CD4-positive, alpha-beta T cell treated with Interferon gamma for 1 hour (primary cell): ENCODE measurements at regions not wholly inside any gene's neighbourhood (a gene's known extent, or its start where the extent isn't known, plus 50 kb on each side); places are given as distances from the start of the nearest gene placed in this dataset.
A peak's percentile ranks its signal among the peaks of the same experiment; 100 is the strongest.

Experiments
- DNase-seq: peaks from one replicate; pipeline ENCODE4 v3.0.0-alpha.2; 2020

DNA sequence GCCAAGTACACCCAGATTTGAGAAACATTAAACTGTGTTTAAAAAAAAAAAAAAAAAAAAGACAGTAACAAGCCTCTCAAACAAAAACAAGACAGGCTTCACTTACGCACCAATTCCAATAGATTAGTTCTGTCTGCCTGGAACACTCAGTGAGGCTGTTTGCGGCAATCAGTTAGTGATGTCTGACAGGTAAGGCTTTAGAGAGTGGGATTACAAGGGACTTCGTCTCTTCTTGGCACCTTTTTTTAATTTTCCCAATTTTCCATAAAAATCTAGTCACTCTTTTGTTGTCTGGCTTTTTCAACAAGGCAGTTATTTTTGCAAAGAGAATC, 79.6 kb downstream of the NCOR2 start:
- no peak for DNase-seq

DNA sequence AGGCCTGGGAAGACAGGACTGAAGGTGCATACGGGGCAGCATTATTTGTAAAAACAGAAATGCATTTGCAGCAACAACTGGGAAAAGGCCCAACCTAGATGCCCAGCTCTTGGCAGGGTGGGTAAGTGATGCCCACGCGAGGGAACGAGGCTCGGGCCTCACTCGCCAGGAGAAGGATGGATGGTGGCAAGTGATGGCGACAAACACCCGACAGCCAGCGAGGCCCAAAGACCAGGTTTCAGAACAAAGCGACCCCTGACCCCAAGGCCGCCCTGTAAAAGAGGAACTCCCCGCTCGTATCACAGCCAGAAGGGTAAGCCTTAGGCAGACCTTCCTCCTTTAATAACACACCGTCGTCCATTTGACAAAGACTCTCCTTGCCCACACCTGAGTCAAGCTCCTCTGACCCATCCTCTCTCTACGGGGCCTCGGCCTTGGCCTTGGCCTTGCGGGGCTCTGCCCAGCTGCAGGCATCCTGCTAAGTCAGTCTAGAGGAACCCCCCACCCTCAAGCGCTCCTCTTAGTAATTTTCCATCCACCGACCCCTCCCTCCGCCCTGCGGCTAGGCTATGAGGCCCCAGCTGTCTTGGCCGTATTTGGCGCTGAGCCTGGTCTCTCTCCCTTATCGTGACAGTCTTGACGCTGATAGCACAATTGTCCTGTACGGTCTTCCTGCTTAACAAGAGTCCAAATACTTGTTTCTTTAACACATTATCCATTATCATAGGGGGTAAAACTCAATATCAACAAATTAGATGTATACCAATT, 80.2 kb downstream of the NCOR2 start:
- DNase-seq = no peak

DNA sequence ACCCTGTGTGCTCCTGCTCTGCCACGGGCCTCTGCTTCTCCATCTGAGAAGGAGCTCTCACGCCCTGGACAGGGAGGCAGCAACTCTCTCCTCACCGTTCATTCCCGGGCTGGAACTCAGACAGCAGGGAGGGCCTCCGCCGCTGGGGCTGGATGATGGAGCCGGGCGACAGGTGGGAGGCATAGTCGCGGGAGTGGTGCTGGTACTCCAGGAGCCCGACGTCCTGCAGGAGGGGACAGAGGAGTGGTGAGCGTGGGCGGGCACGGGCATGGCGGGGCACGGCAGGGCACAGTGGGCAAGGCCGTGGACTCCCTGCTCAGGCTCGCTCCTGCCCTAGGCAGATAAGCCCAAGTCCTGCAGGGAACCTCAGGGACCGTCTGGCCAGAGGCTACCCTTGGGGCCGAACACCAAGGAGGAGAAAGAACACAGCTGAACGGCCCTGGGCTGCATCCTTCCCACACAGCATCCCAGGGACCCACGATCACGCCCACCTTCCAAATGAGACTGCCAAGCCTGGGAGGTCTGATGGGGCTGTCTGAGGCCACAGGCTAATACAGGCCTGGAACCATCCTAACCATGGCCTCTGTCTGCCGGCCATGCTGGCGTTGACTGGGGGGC, 81.0 kb downstream of the NCOR2 start:
- no peak for DNase-seq

DNA sequence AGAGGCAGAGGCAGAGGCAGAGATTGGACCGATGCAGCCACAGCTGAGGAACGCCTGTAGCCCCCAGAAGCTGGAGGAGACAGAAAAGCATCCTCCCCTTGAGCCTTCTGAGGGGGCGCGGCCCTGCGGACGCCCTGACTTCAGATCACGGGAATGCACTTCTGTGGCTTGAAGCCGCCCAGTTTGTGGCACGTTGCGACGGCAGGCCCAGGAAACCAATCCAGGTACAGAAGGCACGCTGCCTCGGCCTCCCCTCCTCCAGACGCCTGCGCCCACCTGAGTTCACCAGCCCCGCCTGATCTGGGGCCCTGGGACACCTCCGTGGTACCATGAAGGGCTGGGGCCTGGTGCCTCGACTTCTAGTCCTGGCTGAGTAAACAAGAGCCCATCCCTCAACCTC, 82.0 kb downstream of the NCOR2 start:
- no peak for DNase-seq

DNA sequence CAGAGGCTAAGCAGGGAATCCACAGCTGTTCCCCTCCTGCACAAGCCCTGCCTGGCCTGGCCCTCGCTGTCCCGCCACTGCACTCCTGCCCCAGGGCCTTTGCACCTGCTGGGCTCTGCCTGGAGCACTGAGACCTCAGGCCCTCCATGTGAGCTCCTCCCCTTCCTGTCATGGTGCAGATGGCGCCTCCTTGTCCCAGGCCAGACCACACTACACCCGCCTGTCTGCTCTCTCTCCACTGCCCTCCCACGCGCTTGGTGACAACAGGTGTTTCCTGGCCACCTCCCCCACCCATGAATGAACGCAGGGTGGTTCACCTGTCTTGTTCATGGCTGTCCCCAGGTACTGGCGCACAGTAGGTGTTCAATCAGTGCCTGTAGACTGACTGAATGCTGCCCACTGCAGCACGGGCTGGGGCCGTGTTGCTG, 82.9 kb downstream of the NCOR2 start:
- DNase-seq = peak; percentile 17

DNA sequence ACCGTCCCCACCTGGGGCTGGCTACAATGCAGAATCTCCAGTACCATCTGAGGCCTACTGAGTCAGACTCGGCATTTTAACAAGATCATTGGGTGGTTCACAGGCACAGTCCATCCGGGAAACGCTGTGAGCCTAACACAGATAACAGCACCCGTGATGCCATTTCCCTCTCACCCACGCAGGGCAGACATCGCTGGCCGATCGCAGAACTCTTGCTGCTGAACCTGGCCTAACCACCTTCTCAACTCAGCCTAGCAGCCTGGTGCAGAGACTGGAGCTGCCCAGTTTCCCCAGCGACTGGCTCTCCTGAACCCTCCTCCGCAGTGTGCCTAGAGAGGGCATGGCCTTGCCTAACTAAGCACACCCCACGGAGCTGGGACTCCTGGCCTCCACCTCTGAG, 83.3 kb downstream of the NCOR2 start:
- DNase-seq = no peak

DNA sequence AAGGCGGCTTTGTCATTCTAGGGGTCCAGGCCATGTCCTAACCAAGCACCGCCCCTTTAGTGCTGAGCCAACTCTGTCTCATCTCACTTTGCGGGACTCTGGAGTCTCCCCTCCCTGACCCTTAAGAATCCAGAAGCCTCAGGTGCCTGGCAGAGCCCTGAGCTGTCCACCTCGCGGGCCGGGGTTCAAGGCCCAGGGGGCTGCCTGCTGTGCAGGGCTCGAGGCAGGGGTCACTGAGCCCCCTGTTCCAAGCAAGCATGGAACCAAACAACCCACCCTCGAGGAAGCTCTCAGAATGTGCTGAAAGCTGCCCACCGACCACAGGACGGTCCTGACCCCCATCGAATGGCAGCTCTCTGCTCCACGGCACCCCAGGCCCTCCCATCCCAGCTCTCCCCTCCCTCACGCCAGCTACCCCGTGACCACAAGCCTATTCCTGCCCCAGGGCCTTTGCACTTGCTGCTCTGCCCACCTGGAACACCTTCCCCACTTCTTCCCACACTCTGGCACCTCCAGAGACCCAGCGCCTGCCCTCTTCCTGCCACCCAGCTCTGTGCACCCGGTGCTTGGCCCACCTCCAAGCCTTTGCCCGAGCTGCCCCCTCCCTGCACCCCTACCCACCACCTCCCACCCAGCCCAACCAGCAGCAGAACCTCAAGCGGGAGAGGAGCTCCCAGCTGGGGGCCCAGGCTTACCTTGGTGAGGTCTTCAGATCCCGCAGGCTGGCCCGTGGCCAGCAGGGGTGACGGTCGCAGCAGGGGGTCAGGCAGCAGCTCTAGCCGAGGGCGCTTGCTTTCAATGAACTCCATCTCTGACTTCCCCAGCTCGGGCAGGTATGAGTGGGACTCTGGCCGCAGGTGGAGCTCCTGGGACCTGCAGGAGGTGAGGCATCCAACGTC, 84.3 kb downstream of the NCOR2 start:
- no peak for DNase-seq

DNA sequence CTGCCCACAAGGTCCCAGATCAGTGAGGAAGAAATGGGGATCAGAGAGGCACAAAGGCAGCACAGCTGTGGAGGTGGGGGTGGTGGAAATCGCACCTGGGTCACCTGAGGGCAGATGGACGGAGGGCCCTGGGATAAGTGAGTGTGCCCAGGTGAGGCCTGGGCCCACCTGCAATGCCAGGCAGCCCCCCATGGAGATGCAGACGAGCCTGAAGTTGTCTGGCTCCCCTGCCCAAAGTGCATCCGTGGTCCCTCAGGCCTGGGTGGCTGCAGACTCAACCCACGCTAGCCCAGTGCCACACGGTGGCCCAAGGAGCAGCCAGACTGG, 84.9 kb downstream of the NCOR2 start:
- no peak for DNase-seq

DNA sequence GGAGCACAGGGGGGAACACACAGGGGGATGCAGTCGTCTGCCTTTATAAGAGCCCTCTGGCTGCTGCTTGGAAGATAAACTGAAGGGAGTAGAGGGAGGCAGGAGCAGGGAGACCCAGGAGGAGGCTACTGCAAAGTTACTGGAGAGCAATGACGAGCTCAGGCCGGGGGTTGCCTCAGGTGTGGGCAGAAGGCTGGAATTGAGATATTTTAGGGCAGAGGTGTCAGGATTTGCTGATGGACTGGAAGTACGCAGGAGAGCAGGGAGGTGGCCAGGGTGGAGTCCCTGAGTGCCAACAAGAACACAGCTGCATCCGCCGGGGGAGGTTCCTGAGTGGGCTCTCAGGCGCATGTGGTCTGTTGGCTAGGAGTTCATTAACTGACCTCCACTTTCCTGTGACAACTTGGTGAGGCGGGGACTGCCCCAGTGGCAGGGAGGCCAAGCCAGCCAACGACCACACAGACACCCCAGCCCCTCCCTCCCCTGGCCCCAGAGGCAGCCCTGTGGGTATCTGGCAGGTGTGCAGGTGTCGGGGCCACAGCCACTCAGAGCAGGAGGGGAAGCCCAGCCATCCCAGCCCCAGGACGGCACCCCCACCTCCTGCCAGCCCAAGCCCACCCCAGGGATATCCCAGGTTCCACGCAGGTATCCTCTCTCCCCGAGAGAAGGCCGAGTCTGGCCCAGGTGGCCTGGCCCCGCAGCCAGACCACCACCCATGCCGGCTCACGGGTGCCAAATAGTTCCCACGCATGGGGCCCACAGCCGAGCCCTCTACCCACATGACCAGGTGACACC, 85.4 kb downstream of the NCOR2 start:
- DNase-seq = no peak

DNA sequence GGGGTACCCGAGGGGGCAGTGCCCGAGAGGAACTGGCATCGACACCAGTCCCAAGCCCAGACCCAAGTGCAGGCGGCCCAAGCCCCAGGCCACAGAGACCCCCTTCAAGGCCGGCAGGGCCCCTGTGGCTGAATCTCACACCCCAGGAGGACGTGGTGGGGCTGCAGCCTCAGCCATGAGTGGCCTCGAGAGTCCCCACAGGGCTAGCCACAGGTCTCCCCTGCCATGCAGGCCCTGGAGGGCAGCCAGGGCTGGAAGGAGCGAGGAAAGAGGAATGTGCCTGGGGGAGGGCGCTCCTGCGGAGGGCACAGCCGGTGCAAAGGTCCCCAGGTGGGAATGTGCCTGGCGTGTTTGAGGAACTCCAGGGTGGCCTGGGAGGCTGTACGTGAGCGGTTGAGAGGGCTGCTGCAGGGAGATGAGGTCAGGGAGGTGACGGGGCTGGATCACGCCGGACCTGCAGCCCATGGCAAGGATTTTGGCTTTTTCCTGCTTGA, 86.1 kb downstream of the NCOR2 start:
- DNase-seq = no peak

DNA sequence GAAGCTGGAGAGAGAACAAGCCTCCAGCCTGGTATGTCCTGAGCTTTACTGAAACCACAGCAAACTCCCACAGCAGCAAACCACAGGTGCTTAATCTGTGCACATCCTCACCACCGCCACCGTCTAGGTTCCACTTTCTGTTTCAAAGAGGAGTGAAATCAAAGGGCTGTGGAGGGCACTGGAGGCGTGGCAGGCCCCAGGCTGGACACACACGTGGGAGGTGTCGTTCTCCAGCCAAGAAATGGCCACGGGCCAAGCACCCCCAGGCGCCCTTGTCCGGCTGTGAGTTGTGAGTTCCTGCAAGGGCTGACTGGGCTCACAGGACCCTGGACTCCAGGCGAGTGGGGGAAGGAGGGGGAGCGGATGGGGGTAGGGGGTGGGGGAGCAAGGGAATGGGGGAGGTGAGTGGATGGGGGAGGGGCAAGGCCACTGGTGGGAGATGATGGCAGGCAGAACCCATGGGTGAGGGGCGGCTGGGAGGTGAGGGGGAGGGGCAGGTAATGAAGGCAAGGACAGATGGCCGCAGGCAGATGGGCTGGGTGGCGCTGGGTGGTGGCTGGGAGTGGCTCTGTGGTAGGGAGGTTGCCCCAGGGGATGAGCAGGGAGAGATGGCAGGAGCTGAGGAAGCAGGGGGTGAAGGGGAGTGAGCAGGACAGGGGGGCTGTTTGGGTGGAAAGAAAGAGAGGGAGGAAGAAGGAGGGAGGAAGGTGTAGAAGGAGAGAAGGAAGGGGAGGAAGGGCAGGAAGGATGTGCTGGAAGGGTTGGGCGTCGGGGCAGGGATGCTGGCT, 86.7 kb downstream of the NCOR2 start:
- DNase-seq = peak; percentile 10

DNA sequence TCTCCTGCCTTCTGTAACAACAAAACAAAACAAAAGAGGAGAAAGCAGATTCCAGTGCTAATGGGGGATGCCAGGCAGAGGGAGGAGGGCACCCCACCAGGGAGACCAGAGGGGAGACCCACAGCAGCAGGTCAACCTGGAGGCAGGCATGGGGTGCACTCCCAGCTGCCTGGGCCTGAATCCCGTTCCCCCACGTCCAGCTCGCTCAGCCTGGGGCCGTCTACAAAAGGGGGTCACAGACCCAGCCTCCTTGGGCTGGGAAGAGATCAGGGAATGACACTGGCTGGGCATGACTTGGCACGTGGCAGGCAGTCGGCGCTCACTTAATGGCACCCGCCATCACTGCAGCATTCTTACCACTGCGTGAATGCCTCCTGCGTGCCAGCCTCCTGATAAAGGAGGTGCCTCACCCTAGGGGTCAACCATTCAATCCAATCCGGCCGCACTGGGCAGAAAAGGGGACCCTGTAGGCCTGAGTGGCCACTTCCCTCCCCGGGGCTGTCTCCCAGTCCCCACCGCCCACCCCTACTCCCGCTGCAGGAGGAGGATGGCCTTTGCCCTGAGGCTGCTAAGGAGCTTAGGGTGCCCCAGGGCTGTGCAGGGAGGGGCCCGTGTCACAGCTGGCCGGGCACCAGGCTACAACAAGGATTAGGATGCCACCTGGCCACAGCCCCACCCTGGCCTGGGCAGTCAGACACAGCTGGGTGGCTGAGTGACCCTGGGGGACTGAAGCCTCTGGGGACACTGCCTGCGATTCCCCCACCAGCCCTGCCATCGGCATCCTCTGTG, 87.5 kb downstream of the NCOR2 start:
- no peak for DNase-seq

DNA sequence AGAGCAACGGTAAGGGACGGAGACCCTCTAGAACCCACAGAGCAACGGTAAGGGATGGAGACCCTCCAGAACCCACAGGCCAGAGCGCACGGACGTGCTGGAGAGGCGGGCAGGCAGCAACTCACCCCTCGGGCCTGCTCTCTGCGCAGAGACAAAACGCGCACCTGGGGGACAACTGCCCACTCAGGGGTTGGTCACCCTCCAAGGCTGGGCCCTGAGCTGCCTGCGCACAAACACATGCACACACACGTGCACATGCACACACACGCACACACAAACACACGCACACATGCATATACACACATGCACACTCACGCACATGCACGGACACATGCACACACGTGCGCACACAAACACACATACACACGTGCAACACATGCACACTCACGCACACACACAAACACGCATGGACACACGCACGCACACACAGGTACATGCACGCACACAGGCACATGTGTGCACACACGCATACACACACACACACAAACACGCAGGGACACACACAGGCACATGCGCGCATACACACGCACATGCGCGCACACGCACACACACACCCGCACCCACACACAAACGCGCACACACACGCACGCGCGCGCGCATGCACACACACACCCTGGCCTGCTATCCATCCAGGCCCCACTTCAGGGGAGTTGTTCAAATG, 88.3 kb downstream of the NCOR2 start:
- DNase-seq = no peak

DNA sequence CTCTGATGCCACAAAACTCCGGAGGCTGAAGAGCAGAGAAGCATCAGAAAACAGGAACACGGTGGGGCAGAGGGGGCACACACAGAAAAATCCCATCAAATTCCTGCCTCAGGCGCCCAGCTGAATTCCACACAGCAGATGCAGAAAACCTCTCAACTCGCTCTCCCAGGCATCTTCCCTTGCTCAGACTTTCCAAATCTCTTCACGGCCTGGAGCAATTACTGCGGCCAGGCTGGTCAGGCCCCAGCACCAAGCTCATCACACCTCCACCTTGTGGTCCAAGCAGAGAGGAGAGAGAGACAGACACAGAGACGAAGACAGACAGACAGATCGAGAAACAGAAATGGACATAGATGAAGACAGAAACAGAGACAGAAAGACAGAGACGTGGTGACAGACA, 89.0 kb downstream of the NCOR2 start:
- no peak for DNase-seq

DNA sequence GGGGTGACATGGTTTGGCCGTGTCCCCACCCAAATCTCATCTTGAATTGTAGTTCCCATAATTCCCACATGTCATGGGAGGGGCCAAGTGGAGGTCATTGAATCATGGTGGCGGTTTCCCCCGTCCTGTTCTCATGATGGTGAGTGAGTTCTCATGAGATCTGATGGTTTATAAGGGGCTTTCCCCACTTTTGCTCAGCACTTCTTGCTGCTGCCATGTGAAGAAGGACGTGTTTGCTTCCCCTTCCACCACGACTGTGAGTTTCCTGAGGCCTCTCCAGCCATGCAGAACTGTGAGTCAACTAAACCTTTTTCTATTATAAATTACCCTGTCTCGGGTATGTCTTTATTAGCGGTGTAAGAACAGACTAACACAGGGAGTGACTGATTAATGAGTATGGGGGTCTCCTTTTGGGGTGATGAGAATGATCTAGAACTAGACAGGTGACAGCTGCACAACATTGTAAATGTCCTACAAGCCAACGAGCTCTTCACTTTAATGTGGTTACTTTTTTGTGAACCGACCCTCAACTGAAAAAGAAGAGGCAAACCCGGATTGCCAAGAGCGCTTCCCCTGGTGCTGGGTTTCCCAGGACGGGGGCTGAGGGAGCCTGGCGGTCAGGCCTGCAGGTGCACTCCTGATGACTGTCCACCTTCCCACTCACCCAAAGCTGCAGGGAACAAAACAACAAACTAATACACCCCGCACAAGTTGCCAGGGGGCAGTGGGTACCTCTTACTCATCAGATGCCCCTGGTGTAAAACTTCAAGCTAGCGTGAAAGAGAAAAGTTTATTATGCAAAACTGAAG, 90.1 kb downstream of the NCOR2 start:
- peak; percentile 48 for DNase-seq

DNA sequence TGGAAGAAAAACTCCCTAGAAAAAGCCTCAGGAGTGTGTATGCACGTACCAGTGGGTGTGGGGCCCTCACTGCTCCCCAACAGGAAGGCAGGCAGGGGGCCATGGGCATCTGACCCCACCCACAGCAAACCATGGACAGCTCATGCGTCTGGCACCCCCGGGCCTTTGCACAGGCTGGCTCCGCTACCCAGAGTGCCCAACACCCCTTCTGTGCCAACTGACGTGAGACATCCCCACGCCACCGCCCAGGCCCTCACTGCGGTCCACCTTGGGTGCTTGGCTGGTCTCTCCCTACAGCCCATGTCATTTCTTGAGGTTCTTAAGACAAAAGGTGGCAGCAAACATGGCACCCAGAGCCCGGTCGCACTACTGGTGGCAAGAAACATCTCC, 91.4 kb downstream of the NCOR2 start:
- DNase-seq = no peak

DNA sequence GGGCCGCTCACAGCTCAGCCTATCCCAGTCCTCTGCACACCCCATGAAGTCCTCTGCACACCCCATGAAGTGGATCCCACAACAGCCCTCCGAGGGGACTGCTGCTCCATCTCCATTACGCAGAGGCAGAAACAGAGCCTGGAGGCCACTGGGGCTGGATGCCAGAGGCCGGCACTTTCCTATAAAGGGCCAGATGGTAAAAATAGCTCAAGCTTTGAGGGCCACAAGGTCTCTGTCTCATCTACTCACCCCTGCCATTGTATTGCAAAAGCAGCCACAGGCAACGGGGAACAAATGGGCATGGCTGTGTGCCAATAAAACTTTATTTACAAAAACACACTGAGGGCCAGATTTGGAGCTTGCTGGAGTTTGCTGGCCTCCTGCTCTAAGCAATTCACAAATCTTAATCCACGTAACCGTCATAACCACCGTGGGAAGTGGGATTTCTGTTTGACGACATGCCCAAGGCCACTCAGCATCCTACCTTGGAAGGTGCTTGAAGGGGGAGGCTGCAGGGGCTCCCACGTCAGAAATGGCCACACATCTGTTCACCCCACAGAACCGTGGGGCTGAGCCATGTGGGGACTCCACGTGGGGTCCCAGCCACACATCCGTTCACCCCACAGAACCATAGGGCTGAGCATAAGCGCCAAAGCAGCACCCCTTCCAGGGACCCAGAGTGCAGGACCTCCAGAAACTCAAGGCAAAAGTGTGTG, 92.0 kb downstream of the NCOR2 start:
- no peak for DNase-seq

DNA sequence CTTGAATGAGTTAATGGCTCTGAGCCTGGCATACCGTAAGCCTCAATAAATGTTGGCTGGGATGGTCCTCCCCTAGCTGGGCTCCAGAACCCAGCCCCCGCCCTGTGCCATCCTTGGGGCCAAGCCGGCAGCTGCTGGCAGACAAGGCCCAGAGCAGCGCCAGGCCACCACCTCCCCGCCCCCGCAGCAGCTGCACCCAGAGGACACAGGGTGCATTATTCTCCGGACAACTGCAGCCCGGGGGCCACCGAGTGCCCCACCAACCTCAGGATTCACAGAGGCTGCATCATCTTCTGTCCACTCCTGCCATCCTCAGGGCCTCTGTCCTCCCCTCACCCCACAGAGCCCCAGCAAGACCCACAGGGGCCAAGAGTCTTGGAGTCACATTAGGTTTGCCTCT, 92.7 kb downstream of the NCOR2 start:
- no peak for DNase-seq

DNA sequence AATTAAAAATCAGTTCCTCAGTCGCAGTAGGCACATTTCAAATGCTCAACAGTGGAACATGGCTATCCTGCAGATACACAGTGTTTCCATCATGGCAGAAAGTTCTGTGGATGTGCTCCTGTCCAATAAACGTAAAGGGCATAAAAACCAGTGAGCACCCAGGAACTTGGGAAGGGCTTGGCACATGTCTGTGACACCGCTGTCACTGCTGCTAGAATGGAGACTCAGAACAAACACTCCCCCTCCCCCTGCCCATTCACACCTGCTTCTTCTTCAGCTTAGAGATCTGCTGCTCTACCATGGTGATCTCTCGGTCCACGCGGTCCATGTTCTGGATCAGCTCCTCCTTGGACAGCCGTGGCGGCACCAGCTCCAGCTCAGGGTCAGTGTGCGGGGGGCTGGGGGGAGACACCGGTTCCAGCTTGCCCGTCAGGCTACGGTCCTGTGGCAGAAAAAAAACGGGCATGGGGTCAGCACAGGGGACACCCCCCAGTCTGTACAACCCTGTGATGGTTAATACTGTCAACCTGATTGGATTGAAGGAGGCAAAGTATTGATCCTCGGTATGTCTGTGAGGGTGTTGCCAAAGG, 94.6 kb downstream of the NCOR2 start:
- no peak for DNase-seq
